ENCODE measurements at regions not wholly inside any gene's neighbourhood (a gene's known extent, or its start where the extent isn't known, plus 50 kb on each side); places are given as distances from the start of the nearest gene placed in this dataset.

GRCh38 chr11:113634940-113635575, 71.0 kb downstream of the TMPRSS5 start:
- no peak for DNase-seq (ENCODE audit: low spot score)

- DNase-seq (ENCODE audit: low spot score) = no peak
These were observed 73.1 kb downstream of the TMPRSS5 start for GRCh38 chr11:113632981-113633380.

GRCh38 chr11:113629562-113629961, 76.5 kb downstream of the TMPRSS5 start:
- DNase-seq (ENCODE audit: low spot score) = no peak

- DNase-seq (ENCODE audit: low spot score) = no peak
These were observed 77.2 kb downstream of the TMPRSS5 start for GRCh38 chr11:113628912-113629311.

DNA sequence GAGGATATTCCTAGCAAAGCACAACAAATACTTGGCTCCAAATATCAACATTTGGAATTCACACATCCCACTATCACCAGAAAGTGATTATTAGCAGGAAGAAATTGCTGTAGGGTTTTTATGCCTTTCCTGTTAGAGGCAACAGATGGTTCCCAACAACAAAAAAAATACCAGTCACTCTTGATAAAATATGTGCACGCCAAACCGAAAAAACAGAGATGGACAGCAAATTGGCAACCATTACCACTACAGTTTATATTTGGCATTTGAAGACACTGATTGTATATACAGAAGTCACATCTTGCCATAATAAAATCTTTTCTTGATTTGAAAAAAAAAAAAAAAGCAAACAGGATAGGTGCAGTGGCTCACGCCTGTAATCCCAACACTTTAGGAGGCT, 78.2 kb downstream of the TMPRSS5 start:
- no peak for DNase-seq (ENCODE audit: low spot score)

DNA sequence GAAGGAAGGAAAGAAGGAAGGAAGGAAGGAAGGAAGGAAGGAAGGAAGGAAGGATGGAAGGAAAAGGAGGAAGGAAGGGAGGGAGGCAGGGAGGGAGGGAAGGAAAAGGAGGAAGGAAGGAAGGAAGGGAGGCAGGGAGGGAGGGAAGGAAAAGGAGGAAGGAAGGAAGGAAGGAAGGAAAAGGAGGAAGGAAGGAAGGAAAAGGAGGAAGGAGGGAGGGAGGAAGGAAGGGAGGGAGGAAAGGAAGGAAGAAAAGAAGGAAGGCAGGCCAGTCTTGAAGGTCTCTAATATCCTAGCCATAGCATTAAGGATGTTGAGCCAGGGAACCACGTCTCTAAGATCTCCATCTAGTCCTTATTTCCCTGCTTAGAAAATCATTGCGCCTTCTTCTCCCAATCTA, 78.8 kb downstream of the TMPRSS5 start:
- no peak for DNase-seq (ENCODE audit: low spot score)

DNA sequence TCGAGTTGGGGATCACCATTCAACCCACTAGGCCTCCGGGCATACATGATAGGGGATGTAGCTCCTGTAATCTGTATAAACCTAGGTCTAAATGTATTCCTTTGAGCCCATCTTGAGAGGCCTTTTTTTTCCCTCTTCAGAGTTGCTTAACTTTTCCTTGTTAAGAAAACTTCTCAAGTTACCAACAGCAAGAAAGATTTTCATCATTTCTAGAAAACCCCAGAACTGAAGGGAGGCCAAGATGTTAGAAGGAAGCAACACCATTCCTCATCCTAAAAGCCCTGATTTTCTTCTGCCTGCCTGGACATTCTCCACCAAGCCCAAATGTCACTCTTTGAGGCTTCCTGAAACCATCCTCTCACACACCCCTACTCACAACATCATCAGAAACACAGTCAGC, 79.4 kb downstream of the TMPRSS5 start:
- DNase-seq (ENCODE audit: low spot score) = no peak

- no peak for DNase-seq (ENCODE audit: low spot score)
These were observed 83.0 kb downstream of the TMPRSS5 start for GRCh38 chr11:113623114-113623513.

- no peak for DNase-seq (ENCODE audit: low spot score)
These were observed 87.7 kb downstream of the TMPRSS5 start for GRCh38 chr11:113618360-113618759.

GRCh38 chr11:113615773-113616172, 90.3 kb downstream of the TMPRSS5 start:
- DNase-seq (ENCODE audit: low spot score) = no peak

DNA sequence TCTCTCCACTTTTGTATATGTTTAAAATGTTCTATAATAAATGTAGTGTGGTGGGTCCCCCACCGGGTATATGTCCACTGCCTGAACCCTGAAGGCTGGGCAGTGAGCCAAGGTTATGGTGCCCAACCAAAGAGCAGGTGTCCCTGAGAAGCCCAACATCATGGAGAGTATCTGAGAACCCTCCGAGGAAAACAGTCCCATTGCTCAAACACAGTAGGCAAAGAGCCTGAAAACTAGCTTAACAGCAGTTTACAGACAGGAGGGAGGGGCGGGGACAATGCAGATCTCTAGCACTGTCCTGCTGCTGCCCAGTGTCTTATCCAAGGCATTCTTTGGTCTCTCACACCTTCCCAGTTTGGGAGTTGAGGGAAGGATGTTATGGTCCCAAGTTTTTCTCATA, 91.0 kb downstream of the TMPRSS5 start:
- no peak for DNase-seq (ENCODE audit: low spot score)

- no peak for DNase-seq (ENCODE audit: low spot score)
These were observed 92.0 kb downstream of the TMPRSS5 start for GRCh38 chr11:113614097-113614496.

GRCh38 chr11:113613619-113614018, 92.5 kb downstream of the TMPRSS5 start:
- no peak for DNase-seq (ENCODE audit: low spot score)

DNA sequence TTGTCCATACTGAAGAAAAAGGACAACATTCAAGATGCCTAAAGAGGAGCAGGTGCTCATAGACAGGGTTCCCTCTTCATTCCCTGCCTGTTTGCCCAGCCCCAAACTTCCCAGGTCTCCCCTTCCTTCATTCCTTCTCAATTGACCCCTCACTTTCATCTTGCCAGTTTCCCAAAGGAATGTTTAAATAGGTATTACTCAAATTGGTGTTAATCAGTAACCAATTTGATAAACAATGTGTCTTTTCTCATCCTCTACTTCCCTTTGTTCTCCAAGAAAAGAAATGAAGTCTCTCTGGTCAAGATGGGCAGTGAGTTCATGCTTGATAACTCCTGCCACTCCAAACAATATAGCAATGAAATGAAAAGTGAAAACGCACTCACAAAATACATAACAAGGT, 101.9 kb downstream of the TMPRSS5 start:
- DNase-seq (ENCODE audit: low spot score) = no peak

GRCh38 chr11:113603277-113604059, 102.6 kb downstream of the TMPRSS5 start:
- DNase-seq (ENCODE audit: low spot score) = no peak

GRCh38 chr11:113602483-113602882, 103.6 kb downstream of the TMPRSS5 start:
- no peak for DNase-seq (ENCODE audit: low spot score)

DNA sequence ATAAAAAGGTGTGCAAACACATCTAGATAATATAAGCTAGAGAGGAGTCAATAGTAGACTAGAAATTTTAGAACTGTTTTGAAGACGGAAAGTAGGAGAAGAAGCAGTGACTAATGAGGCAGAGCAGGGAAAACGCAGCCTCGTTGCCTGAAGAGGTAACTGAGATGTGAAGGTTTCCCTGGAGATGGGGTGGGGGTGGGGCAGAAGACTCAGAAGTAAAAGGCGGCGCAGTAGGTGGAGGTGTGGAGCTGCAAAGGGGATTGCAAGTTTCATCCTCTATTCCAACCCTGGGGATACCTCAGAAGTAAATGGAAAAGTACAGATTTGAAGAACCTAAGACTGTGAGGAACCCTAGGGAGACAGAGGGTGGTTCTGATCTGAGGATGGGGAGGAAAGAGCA, 109.5 kb downstream of the TMPRSS5 start:
- DNase-seq (ENCODE audit: low spot score) = no peak

DNA sequence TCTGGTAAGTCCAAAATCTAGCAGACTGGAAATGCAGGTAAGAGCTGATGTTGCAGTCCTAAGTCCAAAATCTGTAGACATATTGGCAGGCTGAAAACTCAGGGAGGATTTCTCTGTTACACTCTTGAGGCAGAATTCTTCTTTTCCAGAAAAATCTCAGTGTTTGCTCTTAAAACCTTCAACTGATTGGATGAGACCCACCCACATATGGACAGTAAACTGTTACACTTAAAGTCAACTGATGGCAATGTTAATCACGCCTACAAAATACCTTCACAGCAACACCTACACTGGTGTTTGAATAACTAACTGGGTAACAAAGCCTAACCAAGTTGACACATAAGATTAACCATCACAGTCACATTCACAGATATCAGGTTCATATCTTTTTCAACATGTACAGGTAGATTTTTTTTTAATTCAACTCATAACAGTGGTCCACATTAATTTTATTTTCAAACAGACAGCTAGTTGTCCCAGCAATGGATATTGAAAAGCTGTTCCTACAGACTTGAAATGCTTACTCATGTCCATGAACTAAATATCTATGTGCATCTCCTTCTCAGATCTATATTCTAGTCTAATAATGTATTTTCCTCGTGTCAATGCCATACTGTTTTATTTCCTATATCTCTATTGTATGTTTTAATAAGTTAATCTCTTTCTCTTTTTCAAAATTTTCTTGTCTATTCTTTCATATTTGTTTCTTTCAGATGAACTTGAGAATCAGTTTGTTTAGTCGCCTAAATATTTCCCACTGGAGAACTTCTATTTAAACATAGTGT, 110.1 kb downstream of the TMPRSS5 start:
- DNase-seq (ENCODE audit: low spot score) = no peak

GRCh38 chr11:113593698-113594308, 112.3 kb downstream of the TMPRSS5 start:
- no peak for DNase-seq (ENCODE audit: low spot score)

GRCh38 chr11:113591117-113591516, 115.0 kb downstream of the TMPRSS5 start:
- DNase-seq (ENCODE audit: low spot score) = no peak

DNA sequence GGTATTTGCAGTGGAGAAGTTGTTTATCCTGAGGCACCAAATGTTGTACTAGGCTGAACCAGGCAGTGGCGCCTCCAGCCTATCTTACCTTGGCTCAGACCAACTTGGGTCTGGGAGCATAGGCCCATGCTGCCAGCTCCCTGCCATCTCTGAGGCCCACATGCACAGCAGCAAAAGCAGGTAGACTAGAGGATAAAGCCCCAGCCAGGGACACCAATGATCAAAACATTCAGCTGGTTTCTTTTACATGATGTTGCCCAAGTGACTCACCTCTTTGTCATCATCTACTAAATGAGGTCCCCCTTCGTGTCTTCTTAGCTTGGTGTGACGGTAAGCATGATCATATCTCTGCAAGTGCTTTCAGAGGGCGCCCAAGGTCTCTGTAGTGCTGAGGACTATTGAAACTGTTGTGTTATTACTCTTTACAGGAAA, 112.1 kb upstream of the DRD2 start:
- no peak for DNase-seq (ENCODE audit: low spot score)

GRCh38 chr11:113584371-113584770, 109.2 kb upstream of the DRD2 start:
- DNase-seq (ENCODE audit: low spot score) = no peak

GRCh38 chr11:113581713-113582112, 106.5 kb upstream of the DRD2 start:
- no peak for DNase-seq (ENCODE audit: low spot score)
